HG03280 (cell line): ENCODE measurements at regions not wholly inside any gene's neighbourhood (a gene's known extent, or its start where the extent isn't known, plus 50 kb on each side); places are given as distances from the start of the nearest gene placed in this dataset.
"Not testable (repeated sequence)": the region's sequence is repeated elsewhere in the genome, so short reads cannot be mapped to it uniquely, and the experiment has no call there.

Experiments used
- ATAC-seq: cut with Tn5 transposase; IDR thresholded peaks from one replicate; pipeline ENCODE4 v1.9.1; 2021; ENCODE audit warnings: mild to moderate bottlenecking, moderate library complexity; ENCODE audit not compliant: unreplicated experiment

GRCh38 chr15:77897896-77898406 lies 179.6 kb downstream of the TBC1D2B start:
- ATAC-seq = no peak

DNA sequence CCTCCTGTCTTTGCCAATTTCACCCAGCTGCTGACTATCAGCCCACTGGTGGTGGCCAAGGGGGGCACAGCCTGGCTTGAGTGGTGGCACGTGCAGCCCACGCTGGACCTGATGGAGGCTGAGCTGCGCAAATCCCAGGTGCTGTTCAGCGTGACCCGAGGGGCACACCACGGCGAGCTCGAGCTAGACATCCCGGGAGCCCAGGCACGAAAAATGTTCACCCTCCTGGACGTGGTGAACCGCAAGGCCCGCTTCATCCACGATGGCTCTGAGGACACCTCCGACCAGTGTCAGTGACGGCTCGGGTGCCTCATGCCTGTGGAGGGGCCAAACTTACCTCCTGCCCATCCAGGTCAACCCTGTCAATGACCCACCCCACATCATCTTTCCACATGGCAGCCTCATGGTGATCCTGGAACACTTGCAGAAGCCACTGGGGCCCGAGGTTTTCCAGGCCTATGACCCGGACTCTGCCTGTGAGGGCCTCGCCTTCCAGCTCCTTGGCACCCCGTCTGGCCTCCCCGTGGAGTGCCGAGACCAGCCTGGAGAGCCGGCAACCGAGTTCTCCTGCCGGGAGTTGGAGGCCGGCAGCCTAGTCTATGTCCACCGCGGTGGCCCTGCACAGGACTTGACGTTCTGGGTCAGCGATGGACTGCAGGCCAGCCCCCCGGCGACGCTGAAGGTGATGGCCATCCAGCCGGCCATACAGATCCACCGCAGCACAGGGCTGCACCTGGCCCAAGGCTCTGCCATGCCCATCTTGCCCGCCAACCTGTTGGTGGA lies 180.2 kb downstream of the TBC1D2B start:
- ATAC-seq = not testable (repeated sequence)

- ATAC-seq = not testable (repeated sequence)
Measured at GRCh38 chr15:77896147-77897112, 181.1 kb downstream of the TBC1D2B start.

DNA sequence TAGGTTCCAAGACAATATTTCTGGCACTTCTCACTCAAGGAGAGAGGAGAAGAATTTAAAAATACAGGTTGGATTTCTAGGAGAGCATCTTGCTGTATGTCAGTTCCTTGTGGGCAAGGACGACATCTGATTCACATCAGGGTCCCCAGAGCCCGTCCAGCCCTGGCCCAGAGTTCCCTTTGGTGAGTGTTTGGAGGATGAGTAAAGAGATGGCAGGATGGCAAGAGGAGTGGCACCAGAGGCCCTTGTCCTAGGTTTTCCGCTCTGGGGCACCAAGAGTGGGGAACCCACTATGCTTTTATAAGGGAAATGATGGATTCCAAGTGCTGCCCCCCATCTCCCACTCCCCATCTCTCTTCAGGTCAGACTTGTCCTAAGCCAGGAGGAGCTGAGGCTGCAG lies 181.8 kb downstream of the TBC1D2B start:
- no peak for ATAC-seq

- ATAC-seq = not testable (repeated sequence)
Measured at GRCh38 chr15:77895145-77895544, 182.4 kb downstream of the TBC1D2B start.

GRCh38 chr15:77893671-77894640 lies 183.6 kb downstream of the TBC1D2B start:
- not testable (repeated sequence) for ATAC-seq

- ATAC-seq = not testable (repeated sequence)
Measured at GRCh38 chr15:77893246-77893645, 184.3 kb downstream of the TBC1D2B start.

DNA sequence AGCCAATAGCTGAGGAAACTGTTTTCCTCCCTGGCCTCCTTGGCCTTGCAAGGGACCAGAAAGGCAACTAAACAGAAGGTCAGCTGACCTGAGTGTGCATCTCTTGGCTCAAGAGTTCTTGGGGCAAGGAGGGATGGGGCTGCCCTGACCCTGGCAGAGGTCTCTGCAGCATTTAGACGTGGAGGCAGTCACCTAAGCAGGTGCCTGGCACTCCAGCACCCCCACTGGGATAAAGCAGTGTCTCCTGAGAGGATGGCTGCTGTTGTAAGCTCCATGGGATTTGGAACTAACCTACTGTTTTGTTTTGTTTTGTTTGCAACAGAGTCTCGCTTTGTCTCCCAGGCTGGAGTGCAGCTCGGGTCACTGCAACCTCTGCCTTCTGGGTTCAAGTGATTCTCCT lies 185.2 kb downstream of the TBC1D2B start:
- no peak for ATAC-seq

- ATAC-seq = not testable (repeated sequence)
Measured at GRCh38 chr15:77891862-77892261, 185.6 kb downstream of the TBC1D2B start.

- ATAC-seq = not testable (repeated sequence)
Measured at GRCh38 chr15:77890911-77891801, 186.4 kb downstream of the TBC1D2B start.

DNA sequence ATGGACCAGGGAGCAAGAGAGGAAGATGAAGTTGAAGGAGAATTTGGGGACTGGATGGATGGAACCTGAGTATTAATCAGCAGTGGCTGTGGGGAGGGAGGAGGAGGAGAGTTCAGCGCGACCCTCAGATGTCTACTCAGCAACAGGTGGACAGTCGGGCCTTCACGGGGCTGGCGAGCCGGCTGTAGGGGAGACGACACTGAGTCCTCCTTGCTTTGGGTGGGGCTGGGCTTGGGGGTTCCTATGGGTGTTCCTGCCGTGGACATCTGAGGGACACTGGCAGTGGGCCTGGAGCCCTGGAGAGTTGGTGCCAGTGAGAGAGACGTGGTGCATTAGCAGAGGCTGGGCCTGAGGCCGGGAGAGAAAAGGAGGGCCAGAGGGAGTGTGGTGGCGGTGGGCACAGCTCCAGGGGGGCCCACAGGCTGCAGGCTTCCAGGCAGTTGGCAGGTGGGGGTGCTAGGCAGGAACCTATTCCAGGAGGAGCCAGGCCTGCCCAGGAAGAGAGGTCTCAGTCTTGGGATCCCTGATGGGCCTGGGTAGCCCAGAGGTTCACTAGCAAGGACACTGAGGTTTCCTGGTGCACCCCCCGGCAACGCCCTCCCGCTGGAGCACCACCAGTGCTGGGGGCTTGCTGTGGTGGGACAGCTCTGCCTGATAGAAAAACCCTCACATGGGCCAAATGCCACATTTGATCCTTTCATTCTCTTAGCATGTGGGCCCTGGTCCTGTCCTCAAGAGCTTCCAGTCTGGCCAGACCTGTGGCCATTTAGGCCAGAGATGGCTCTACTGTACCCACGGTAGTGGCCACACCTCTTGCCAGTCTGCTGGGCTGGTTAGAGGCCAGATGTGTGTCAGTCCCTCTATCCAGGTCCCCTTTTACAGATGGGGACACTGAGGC lies 187.4 kb downstream of the TBC1D2B start:
- not testable (repeated sequence) for ATAC-seq

- ATAC-seq = no peak
Measured at GRCh38 chr15:77889009-77889806, 188.3 kb downstream of the TBC1D2B start.

- ATAC-seq = not testable (repeated sequence)
Measured at GRCh38 chr15:77887563-77888429, 189.7 kb downstream of the TBC1D2B start.

- no peak for ATAC-seq
Measured at GRCh38 chr15:77886805-77887448, 190.6 kb downstream of the TBC1D2B start.

- not testable (repeated sequence) for ATAC-seq
Measured at GRCh38 chr15:77885877-77886500, 191.5 kb downstream of the TBC1D2B start.
